ENCODE measurements at regions not wholly inside any gene's neighbourhood (a gene's known extent, or its start where the extent isn't known, plus 50 kb on each side); places are given as distances from the start of the nearest gene placed in this dataset.

DNA sequence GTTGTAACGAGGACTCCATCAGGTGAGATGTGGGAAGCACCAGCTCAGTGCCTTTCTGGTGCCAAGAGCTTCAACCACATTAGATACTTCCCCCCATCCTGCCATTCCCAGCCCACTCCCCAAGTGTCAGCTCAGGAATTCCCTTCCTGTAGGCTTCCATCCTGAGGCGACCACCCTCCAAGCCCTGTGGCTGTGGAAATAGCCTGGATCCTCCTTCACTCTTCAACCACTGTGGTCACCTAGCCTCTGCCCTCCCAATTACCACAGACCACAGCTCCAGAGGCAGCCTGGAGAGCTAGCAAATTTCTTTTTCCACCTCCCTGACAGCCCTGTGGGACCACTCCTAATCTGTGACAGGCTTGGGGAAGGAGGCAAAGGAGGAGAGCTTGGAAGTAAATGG lies 219.8 kb upstream of the MAP3K1 start:
- no CpG with 5 or more reads among the region's 2 CpGs for WGBS (ENCODE audit: extremely low coverage, insufficient read length, low lambda C conversion rate)
- Mint-ChIP-seq H3K27ac (no peak overlapping the region), H3K27me3 (ENCODE audit: low read depth) (no peaks in the 10 kb centered on the region)

More for the DNA sequence above, 219.8 kb upstream of the MAP3K1 start:
- Histone ChIP-seq H3K27me3 (ENCODE audit: insufficient read depth, low read length) (no peaks in the 10 kb centered on the region), H2BK120ac (ENCODE audit: low read depth, low read length, poor library complexity, severe bottlenecking) (no peak overlapping the region), H3K4me2 (ENCODE audit: insufficient read depth, insufficient read length, low read length) (no peak overlapping the region), H3K27ac (ENCODE audit: insufficient read length, low read depth, low read length) (no peak overlapping the region), H2AK5ac (ENCODE audit: insufficient read length, low read length) (no peak overlapping the region), H3K4me1 (ENCODE audit: insufficient read depth, low read length) (no peaks in the 10 kb centered on the region), H3T11ph (ENCODE audit: low read length) (no peak overlapping the region), H3K4ac (ENCODE audit: low read depth, low read length) (no peak overlapping the region), H3K9ac (ENCODE audit: extremely low read depth, insufficient read length, low read length) (no peak overlapping the region), H3K14ac (ENCODE audit: insufficient read depth, low read length) (no peak overlapping the region), H2BK20ac (ENCODE audit: low read depth, low read length, poor library complexity, severe bottlenecking) (no peak overlapping the region), H2BK12ac (ENCODE audit: insufficient read length, low read depth, low read length) (no peak overlapping the region), H2BK15ac (ENCODE audit: low read depth, low read length) (no peak overlapping the region), H3K23ac (ENCODE audit: insufficient read length, low read depth, low read length) (no peak overlapping the region), H2BK5ac (ENCODE audit: insufficient read length, low read length) (no peak overlapping the region), H3K56ac (ENCODE audit: insufficient read length, low read depth, low read length) (no peak overlapping the region), H3K79me1 (ENCODE audit: insufficient read depth, low read depth, low read length, poor library complexity, severe bottlenecking) (no peaks in the 10 kb centered on the region), H3K18ac (ENCODE audit: insufficient read length, low read depth, low read length) (no peak overlapping the region), H2AFZ (ENCODE audit: low read length) (no peak overlapping the region), H4K91ac (ENCODE audit: insufficient read length, low read depth, low read length) (no peak overlapping the region), H4K5ac (ENCODE audit: insufficient read length, low read depth, low read length) (no peak overlapping the region), H3K9me3 (ENCODE audit: control insufficient read depth, low read depth, low read length) (no peaks in the 10 kb centered on the region), H4K20me1 (ENCODE audit: control insufficient read depth, insufficient read depth, insufficient read length) (no peaks in the 10 kb centered on the region), H3K79me2 (ENCODE audit: insufficient read depth, low read length) (no peaks in the 10 kb centered on the region), H4K8ac (replicated peaks; ENCODE audit: insufficient read length, low read depth, low read length) (no peak overlapping the region), H3K23me2 (ENCODE audit: insufficient read length, low read depth, low read length, poor library complexity, severe bottlenecking) (no peaks in the 10 kb centered on the region)
- TF ChIP-seq, protein P1, sequence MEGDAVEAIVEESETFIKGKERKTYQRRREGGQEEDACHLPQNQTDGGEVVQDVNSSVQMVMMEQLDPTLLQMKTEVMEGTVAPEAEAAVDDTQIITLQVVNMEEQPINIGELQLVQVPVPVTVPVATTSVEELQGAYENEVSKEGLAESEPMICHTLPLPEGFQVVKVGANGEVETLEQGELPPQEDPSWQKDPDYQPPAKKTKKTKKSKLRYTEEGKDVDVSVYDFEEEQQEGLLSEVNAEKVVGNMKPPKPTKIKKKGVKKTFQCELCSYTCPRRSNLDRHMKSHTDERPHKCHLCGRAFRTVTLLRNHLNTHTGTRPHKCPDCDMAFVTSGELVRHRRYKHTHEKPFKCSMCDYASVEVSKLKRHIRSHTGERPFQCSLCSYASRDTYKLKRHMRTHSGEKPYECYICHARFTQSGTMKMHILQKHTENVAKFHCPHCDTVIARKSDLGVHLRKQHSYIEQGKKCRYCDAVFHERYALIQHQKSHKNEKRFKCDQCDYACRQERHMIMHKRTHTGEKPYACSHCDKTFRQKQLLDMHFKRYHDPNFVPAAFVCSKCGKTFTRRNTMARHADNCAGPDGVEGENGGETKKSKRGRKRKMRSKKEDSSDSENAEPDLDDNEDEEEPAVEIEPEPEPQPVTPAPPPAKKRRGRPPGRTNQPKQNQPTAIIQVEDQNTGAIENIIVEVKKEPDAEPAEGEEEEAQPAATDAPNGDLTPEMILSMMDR (conservative IDR thresholded peaks at IDR 0.05) = no peak
- no peak for DNase-seq
- peaks cover 4% of the 10 kb centered on the region in 2 experiments for H3K4me1 Mint-ChIP-seq
- no peaks in the 10 kb centered on the region for H3K9me3 Mint-ChIP-seq
- no peaks in the 10 kb centered on the region for H3K36me3 Mint-ChIP-seq (ENCODE audit: insufficient read depth in 1 of 3, low read depth in 3 of 3)
- no peak overlapping the region for H3K4me3 Mint-ChIP-seq

All from H9 (cell line).